T-helper 1 cell treated with Interleukin-12 subunit alpha and Interleukin-12 subunit beta and Interleukin-4 antibody, amounts not matched to agents 30 μg/mL and 1 μg/mL, for 36 hours (primary cell): ENCODE measurements at regions not wholly inside any gene's neighbourhood (a gene's known extent, or its start where the extent isn't known, plus 50 kb on each side); places are given as distances from the start of the nearest gene placed in this dataset.

ENCODE experiments used
- H3K27ac Mint-ChIP-seq: one replicate; pipeline ENCODE4 v1.8.0; 2021; ENCODE audit warnings: mild to moderate bottlenecking, mixed read lengths
- H3K27me3 Mint-ChIP-seq: one replicate; pipeline ENCODE4 v1.8.0; 2021; ENCODE audit warnings: low read depth, mixed read lengths
- H3K36me3 Mint-ChIP-seq: one replicate; pipeline ENCODE4 v1.8.0; 2021; ENCODE audit warnings: low read depth, mixed read lengths
- H3K4me1 Mint-ChIP-seq: one replicate; pipeline ENCODE4 v1.8.0; 2021; ENCODE audit warnings: low read depth, mixed read lengths
- H3K4me3 Mint-ChIP-seq: one replicate; pipeline ENCODE4 v1.8.0; 2021; ENCODE audit warnings: mild to moderate bottlenecking, moderate library complexity, mixed read lengths
- H3K9me3 Mint-ChIP-seq: one replicate; pipeline ENCODE4 v1.8.0; 2021; ENCODE audit warnings: mixed read lengths

DNA sequence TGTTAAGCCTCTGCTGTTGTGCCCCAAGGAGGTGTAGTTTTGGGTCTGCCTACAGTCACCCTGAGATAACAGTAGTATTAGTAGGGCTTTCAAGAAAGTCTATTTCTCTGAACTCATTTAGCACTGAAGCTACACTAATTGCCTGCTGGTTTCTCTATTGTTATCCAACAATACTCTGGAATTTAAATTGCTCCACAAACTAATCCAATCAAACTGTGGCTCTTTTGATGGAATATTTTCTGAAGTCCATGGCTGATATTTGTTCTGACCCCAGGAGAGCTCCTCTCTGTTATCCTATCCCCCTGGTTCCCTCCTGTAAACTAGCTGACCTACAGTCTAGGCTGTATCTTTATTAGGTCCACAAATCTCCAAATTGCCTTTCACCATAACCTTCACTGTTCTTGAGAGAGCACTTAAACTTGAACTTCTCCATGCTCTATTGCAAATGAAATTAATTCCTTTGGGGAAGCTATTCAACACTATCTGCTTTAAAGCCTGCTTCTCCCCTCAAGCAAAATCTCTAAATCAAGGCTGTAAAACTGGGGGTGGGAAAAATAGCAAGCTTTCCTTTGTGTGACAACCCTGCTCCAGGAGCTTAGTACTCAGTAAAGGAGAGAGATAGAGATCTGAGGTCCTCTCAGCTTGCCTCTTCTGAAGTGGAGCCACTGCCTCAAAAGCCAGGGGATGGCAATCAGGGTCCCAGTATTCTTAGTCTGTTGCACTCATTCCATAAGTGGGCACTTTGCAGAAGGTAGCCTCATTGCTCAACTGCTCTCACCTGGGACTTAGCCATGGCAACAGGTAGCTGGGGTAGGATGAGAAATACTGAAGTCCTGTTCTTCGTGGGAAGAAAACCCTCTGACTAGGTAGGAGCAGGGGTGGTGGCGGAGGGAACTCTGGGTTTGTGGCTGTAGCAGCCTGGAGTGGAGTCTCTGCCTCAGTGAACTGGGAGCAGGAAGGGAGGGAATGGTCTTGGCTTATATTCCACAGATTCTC, 110.9 kb downstream of the MACIR start:
- H3K27me3 Mint-ChIP-seq, result peaks cover 5% of the 10 kb centered on the region
- no peak overlapping the region for H3K27ac Mint-ChIP-seq
- H3K4me1 Mint-ChIP-seq, result no peaks in the 10 kb centered on the region

DNA sequence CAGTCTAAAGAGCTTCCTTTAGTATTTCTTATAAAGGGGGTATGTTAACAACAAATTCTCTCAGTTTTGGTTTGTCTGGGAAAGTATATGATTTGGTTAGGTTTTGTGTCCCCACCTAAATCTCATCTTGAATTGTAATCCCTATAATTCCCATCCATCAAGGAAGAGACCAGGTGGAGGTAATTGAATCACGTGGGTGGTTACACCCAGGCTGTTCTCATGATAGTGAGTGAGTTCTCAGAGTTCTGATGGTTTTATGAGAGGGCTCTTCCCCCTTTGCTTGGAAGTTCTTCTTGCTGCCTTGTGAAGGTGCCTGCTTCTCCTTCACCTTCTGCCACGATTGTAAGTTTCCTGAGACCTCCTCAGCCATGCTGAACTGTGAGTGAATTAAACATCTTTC, 109.1 kb downstream of the MACIR start:
- H3K27ac Mint-ChIP-seq, result no peak overlapping the region

More for the DNA sequence above, 110.9 kb downstream of the MACIR start:
- no peak overlapping the region for H3K4me3 Mint-ChIP-seq
- H3K36me3 Mint-ChIP-seq, result no peaks in the 10 kb centered on the region
- H3K9me3 Mint-ChIP-seq, result no peaks in the 10 kb centered on the region

DNA sequence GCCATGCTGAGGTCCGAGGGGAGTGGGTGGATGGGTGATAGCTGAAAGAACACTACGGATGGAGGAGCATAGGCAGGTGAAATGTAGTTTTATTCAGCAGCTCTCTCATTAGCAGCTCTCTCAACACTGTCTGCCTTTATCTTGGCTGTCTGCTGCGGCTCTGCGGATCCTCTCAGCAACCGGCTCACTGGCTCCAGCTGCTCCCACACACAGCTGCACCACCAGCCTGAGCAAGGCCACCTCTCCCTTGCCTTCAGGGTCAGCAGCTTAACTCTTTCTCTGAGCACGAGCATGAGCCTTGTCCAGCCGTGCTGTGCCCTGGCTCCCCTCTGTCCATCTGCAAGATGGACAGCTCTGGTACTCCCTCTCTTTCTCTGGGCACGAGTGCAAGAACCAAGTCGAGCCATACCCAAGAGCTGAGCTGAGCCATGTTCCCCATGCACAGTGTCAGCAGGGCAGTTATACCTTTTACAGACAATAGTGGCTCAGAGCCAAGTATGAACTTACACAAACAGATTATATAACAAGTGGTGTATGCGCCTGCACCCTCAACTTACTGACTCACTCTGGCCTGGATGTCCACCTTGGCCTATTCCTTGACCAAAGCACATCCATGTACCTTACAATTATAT, 108.5 kb downstream of the MACIR start:
- Mint-ChIP-seq H3K4me3 (no peak overlapping the region), H3K36me3 (no peaks in the 10 kb centered on the region), H3K27me3 (peaks cover 5% of the 10 kb centered on the region), H3K9me3 (no peaks in the 10 kb centered on the region), H3K27ac (no peak overlapping the region), H3K4me1 (no peaks in the 10 kb centered on the region)

More for the DNA sequence above, 109.1 kb downstream of the MACIR start:
- H3K4me1 Mint-ChIP-seq, result no peaks in the 10 kb centered on the region
- peaks cover 5% of the 10 kb centered on the region for H3K27me3 Mint-ChIP-seq
- H3K9me3 Mint-ChIP-seq, result no peaks in the 10 kb centered on the region
- no peaks in the 10 kb centered on the region for H3K36me3 Mint-ChIP-seq
- no peak overlapping the region for H3K4me3 Mint-ChIP-seq

DNA sequence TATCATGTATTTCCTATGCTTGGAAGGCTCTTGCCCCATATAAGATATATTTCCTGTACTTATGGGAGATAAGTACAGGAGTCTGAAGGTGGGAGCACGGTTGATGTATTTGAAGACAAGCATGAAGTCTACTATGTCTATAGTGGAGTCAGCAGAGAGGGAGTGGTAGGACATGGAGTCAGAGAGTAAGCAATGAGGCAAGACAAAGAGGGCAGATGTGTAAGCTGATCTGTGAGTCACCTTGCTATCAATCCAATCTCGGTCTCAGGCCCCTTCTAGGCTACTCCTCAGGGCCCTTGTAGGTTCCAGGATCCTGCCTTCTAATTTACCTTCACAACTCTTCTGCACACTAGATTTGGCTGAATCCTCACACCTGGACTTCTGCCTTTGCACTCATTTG, 105.5 kb downstream of the MACIR start:
- no peak overlapping the region for H3K27ac Mint-ChIP-seq
- peaks cover 5% of the 10 kb centered on the region for H3K27me3 Mint-ChIP-seq
- H3K4me3 Mint-ChIP-seq, result no peak overlapping the region
- no peaks in the 10 kb centered on the region for H3K36me3 Mint-ChIP-seq
- no peaks in the 10 kb centered on the region for H3K9me3 Mint-ChIP-seq
- no peaks in the 10 kb centered on the region for H3K4me1 Mint-ChIP-seq

DNA sequence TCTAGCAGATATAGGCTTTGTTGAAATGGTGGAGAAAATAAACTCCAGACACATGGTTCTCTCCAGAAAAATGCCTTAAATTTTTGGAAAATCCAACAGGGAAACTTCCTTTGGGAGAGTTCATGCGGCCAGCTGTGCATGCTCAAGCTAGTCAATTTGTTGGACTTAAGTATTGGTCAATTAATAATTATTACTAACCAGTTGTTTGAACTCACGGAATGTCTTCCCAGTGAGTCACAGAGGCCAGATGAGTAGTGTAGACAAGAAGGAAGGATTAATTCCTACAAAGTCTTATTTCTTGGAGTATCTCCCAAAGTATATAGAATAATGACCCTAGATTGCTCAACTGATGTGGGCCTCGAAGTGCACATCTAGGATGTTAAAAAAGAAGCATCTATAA, 103.6 kb downstream of the MACIR start:
- H3K9me3 Mint-ChIP-seq, result no peaks in the 10 kb centered on the region
- H3K36me3 Mint-ChIP-seq, result no peaks in the 10 kb centered on the region
- H3K27me3 Mint-ChIP-seq, result no peaks in the 10 kb centered on the region
- H3K4me1 Mint-ChIP-seq, result no peaks in the 10 kb centered on the region
- no peak overlapping the region for H3K27ac Mint-ChIP-seq
- H3K4me3 Mint-ChIP-seq, result no peak overlapping the region

DNA sequence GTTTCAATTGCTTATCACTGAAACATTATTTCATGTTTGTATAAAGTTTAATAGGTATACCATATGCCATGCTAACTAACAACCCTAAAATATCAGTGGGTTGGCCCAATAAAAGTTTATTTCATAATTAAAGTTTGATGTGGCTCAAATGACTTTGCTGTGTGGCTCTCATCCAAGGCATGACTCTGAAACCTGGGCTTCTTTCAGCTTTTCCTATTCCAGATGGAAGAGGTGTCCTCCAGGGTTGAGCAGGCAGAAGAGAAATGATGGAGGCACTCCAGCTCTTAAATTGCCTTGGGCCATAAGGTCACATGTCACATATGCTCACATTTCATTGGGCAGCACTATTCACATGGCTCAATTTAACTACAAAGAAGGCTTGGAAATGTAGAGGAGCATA, 101.9 kb downstream of the MACIR start:
- H3K9me3 Mint-ChIP-seq, result no peaks in the 10 kb centered on the region
- H3K4me3 Mint-ChIP-seq, result no peak overlapping the region
- H3K36me3 Mint-ChIP-seq, result no peaks in the 10 kb centered on the region
- H3K4me1 Mint-ChIP-seq, result peaks cover 10% of the 10 kb centered on the region
- no peak overlapping the region for H3K27ac Mint-ChIP-seq
- H3K27me3 Mint-ChIP-seq, result no peaks in the 10 kb centered on the region

DNA sequence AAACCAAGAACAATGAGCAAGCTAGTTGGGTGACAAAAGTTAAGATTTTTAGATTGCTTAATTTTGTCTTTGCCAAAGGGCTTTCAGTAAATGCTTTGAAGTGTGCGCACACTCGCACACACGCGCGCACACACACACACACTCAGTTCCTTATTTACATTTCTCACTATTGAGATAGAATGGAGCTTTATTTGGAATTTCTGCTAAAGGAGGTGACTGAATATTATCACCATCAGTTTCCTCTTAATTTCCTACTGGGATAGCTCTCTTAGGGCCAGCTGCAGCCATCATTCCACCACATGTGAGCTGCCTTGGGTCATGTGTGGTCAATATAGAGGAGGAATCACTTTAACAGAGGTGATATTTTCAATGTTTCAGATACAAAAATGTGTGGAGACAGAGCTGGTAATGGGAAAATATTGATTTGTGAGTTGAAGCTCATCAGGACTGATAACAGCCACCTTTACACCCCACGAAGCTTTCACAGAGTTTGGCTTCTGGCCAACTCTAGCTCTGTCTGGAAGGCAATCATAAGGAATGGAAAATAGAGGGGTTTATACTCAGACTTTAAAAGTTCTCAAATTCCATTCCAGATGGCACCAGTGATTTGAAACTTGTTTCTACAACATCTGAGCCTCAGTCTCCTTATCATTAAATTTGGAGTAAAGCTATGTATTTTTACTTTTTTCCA, 99.9 kb downstream of the MACIR start:
- no peak overlapping the region for H3K27ac Mint-ChIP-seq
- no peaks in the 10 kb centered on the region for H3K27me3 Mint-ChIP-seq
- H3K9me3 Mint-ChIP-seq, result no peaks in the 10 kb centered on the region
- H3K4me3 Mint-ChIP-seq, result no peak overlapping the region
- H3K4me1 Mint-ChIP-seq, result peaks cover 10% of the 10 kb centered on the region
- no peaks in the 10 kb centered on the region for H3K36me3 Mint-ChIP-seq

DNA sequence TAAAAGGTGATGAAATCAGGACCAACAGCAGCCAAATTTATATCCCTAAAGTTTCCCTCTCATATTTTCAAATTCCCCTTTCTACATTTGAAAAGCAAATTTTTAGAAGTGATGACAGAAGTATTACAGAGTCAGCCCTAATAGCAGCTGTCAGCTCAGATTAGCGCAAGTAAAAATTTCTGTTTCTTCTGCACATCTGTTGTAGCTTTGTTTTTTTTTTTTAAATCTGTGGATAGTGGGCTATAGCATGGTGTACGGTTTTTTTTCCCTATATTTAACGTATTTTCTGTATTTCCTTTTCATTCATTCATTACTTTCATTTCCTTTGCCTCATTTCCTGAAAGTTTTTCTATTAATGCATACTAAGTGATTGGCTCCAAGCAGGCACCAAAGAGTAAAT, 99.1 kb downstream of the MACIR start:
- Mint-ChIP-seq H3K4me1 (peaks cover 10% of the 10 kb centered on the region), H3K36me3 (no peaks in the 10 kb centered on the region), H3K9me3 (no peaks in the 10 kb centered on the region), H3K27me3 (no peaks in the 10 kb centered on the region), H3K27ac (no peak overlapping the region), H3K4me3 (no peak overlapping the region)

DNA sequence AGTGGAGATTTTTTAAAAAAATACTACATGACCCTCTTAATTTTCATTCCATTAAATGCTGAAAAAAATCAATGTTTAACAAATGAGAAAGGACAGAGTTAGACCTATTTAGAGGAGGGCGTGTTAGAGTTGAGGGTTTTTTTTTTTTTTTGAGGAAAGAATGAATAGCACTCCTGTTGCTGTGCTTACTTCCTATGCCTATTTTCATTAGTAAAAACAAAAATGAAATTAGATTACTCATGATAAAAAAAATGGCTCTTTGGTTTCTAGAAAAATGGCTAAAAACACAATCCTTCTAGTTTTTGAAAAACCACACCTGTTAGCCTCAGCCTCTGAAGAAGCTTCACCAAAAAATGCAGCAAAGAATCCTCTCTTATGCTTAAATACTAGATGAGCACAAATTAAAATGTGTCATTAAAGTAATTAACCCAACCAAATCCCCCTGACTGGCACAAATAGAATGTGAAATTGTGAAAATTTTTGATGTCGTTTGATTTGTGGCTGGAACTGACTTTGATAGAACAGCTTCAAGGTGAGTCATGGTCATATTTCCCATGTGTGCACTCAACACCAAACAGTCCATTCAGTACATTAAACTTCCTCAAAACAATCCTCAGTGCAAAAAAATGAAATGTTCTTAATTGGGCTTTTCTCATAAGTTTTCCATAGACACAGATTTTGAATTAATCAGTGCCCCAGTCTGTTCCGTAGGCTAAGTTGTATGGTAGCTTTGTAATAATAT, 98.0 kb downstream of the MACIR start:
- Mint-ChIP-seq H3K9me3 (no peaks in the 10 kb centered on the region), H3K27me3 (peaks cover 9% of the 10 kb centered on the region), H3K27ac (peak overlapping the region; percentile 22), H3K36me3 (no peaks in the 10 kb centered on the region), H3K4me1 (peaks cover 10% of the 10 kb centered on the region), H3K4me3 (no peak overlapping the region)

DNA sequence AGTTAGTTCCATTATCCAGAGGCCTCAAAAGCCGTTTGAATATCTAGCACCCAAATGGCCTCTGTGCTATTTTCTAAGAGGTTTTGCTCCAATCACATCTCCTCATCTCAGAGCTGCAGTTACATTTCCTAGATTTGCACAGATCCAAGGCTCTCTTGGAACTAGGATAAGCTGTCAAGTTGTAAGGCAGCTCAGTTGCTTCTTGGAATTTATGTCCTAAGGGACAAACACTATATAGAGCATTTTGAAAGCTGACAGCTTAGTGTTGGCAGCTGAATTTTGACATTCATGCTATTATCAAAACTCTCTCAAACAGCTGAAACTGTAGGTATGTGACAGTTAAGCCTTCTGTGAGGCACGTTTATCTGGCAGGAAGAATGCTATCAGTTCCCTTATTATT, 97.0 kb downstream of the MACIR start:
- peaks cover 10% of the 10 kb centered on the region for H3K4me1 Mint-ChIP-seq
- H3K27ac Mint-ChIP-seq, result no peak overlapping the region
- peaks cover 12% of the 10 kb centered on the region for H3K27me3 Mint-ChIP-seq
- no peak overlapping the region for H3K4me3 Mint-ChIP-seq
- H3K36me3 Mint-ChIP-seq, result no peaks in the 10 kb centered on the region
- H3K9me3 Mint-ChIP-seq, result no peaks in the 10 kb centered on the region

DNA sequence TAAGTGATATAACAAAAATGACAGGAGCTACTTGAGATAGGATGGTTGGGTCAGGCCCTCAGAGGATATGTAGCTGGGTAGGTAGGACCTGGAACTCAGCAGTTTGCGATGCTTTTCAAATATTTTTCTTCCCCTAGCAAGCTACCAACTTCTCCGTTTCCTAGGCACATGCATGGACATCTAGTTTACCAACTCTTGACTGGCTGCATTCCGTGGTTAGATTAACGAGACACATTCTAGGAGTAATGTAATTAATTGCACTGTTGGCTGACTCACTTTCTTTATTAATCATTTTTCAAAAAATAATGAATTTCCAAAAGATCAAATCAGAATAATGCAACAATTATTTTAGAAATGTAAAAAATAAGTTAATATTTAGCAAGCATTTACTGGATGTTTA, 95.9 kb downstream of the MACIR start:
- H3K27ac Mint-ChIP-seq, result no peak overlapping the region
- no peak overlapping the region for H3K4me3 Mint-ChIP-seq
- peaks cover 22% of the 10 kb centered on the region for H3K27me3 Mint-ChIP-seq
- H3K4me1 Mint-ChIP-seq, result peaks cover 10% of the 10 kb centered on the region
- H3K36me3 Mint-ChIP-seq, result no peaks in the 10 kb centered on the region
- no peaks in the 10 kb centered on the region for H3K9me3 Mint-ChIP-seq

DNA sequence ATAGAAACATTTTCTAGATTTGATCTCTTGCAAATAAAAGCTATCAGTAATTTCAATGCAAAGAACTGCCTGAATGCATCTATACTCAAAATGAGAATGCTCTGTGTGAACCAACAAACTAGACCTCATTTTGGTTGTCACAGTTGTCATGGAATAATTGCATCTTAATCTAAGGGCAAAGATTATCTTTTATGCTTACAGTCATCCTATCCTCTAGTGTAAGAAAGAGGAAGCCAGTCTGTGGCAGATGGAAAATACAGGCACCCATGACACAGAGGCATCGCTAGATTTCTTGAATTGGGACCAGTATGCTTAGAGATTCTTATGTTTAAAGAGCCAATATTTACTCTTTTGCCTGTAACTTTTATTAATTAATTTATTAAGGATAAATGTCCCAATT, 95.0 kb downstream of the MACIR start:
- H3K27me3 Mint-ChIP-seq, result peaks cover 26% of the 10 kb centered on the region
- no peaks in the 10 kb centered on the region for H3K36me3 Mint-ChIP-seq
- peaks cover 10% of the 10 kb centered on the region for H3K4me1 Mint-ChIP-seq
- no peak overlapping the region for H3K27ac Mint-ChIP-seq
- no peak overlapping the region for H3K4me3 Mint-ChIP-seq
- no peaks in the 10 kb centered on the region for H3K9me3 Mint-ChIP-seq

DNA sequence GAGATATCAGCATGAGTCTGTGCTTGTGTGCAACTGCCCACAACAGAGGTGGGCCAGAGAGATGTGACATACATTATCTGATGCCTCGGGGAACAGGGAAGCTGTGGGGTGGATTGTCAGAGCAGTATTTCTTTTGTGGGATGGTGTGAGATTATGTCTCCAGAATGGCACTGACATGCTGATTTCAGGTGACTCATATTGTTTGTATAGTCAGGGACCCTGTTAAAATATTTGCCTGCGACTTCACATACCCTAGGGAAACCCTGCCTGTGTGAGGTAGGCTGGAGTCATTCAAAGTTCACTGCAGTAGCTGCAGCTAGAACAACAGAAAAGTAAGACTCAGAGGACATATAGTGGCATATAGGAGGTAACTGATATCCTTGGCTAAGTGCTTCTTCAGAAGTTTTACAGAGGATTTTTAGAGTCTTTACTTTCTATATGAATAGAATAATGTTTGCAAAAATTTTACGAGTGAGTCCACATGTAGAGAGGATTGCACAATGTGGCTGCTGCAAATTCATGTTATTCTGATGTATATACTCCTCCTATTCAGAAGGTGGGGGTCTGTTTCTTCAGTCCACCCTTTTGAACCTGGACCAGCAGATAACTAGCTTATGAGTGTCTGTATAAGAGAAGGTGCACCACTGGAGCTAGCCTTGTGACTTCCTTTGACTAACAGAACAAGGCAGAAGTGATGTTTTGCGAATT, 89.3 kb downstream of the MACIR start:
- peaks cover 26% of the 10 kb centered on the region for H3K27me3 Mint-ChIP-seq
- H3K4me3 Mint-ChIP-seq, result no peak overlapping the region
- H3K9me3 Mint-ChIP-seq, result no peaks in the 10 kb centered on the region
- H3K27ac Mint-ChIP-seq, result no peak overlapping the region
- no peaks in the 10 kb centered on the region for H3K36me3 Mint-ChIP-seq
- no peaks in the 10 kb centered on the region for H3K4me1 Mint-ChIP-seq
